ENCODE measurements at regions not wholly inside any gene's neighbourhood (a gene's known extent, or its start where the extent isn't known, plus 50 kb on each side); places are given as distances from the start of the nearest gene placed in this dataset.

GRCh38 chr3:102733791-102734563 is 299.2 kb downstream of the ZPLD1 start:
- ChIA-PET CTCF (interaction anchor here (1.4 kb wide), 1 partner anchor 11 kb away, joined by 3 read pairs; no protein-coding TSS in a partner anchor), POLR2A (no interaction called here)
- no peak for ATAC-seq
- intact Hi-C loops (cut with DNase I, micrococcal nuclease), result no loop called here
- Mint-ChIP-seq H3K4me3 (no peak overlapping the region), H3K36me3 (ENCODE audit: low read depth) (no peaks in the 10 kb centered on the region), H3K27ac (no peak overlapping the region), H3K9me3 (ENCODE audit: low read depth) (no peaks in the 10 kb centered on the region), H3K4me1 (no peaks in the 10 kb centered on the region), H3K27me3 (no peaks in the 10 kb centered on the region)
- DNase-seq, result no peak

- ChIA-PET CTCF (interaction anchor here (1.4 kb wide), 1 partner anchor 13 kb away, joined by 3 read pairs; no protein-coding TSS in a partner anchor), POLR2A (no interaction called here)
- Mint-ChIP-seq H3K4me3 (no peak overlapping the region), H3K36me3 (ENCODE audit: low read depth) (no peaks in the 10 kb centered on the region), H3K27ac (no peak overlapping the region), H3K4me1 (no peaks in the 10 kb centered on the region), H3K27me3 (no peaks in the 10 kb centered on the region), H3K9me3 (ENCODE audit: low read depth) (no peaks in the 10 kb centered on the region)
- DNase-seq (no peak), ATAC-seq (no peak)
- intact Hi-C loops (cut with DNase I, micrococcal nuclease), result no loop called here
Observed at GRCh38 chr3:102735311-102735710, 300.5 kb downstream of the ZPLD1 start.

- no peak for DNase-seq
- Mint-ChIP-seq H3K9me3 (ENCODE audit: low read depth) (no peaks in the 10 kb centered on the region), H3K36me3 (ENCODE audit: low read depth) (no peaks in the 10 kb centered on the region), H3K4me3 (no peak overlapping the region), H3K27me3 (no peaks in the 10 kb centered on the region), H3K4me1 (no peaks in the 10 kb centered on the region), H3K27ac (no peak overlapping the region)
- intact Hi-C loops (cut with DNase I, micrococcal nuclease), result no loop called here
- CTCF ChIA-PET, result no interaction called here
- POLR2A ChIA-PET, result no interaction called here
- ATAC-seq, result no peak
Observed at GRCh38 chr3:102736288-102736974, 301.6 kb downstream of the ZPLD1 start.

GRCh38 chr3:102736975-102737304 is 302.1 kb downstream of the ZPLD1 start:
- ChIA-PET POLR2A (no interaction called here), CTCF (interaction anchor here (1.0 kb wide), 1 partner anchor 63 kb away, joined by 4 read pairs; no protein-coding TSS in a partner anchor)
- Mint-ChIP-seq H3K4me1 (no peaks in the 10 kb centered on the region), H3K9me3 (ENCODE audit: low read depth) (no peaks in the 10 kb centered on the region), H3K36me3 (ENCODE audit: low read depth) (no peaks in the 10 kb centered on the region), H3K27me3 (no peaks in the 10 kb centered on the region), H3K4me3 (no peak overlapping the region), H3K27ac (no peak overlapping the region)
- ATAC-seq (no peak), DNase-seq (no peak)
- intact Hi-C loops (cut with DNase I, micrococcal nuclease), result no loop called here

GRCh38 chr3:102737353-102737752 is 302.5 kb downstream of the ZPLD1 start:
- ATAC-seq (no peak), DNase-seq (no peak)
- POLR2A ChIA-PET, result no interaction called here
- Mint-ChIP-seq H3K4me3 (no peak overlapping the region), H3K27me3 (no peaks in the 10 kb centered on the region), H3K27ac (no peak overlapping the region), H3K36me3 (ENCODE audit: low read depth) (no peaks in the 10 kb centered on the region), H3K4me1 (no peaks in the 10 kb centered on the region), H3K9me3 (ENCODE audit: low read depth) (no peaks in the 10 kb centered on the region)
- CTCF ChIA-PET, result interaction anchor here (1.0 kb wide), 1 partner anchor 64 kb away, joined by 4 read pairs; no protein-coding TSS in a partner anchor
- intact Hi-C loops (cut with DNase I, micrococcal nuclease), result no loop called here

- no peaks in the 10 kb centered on the region for H3K36me3 Mint-ChIP-seq (ENCODE audit: low read depth)
- H3K27ac Mint-ChIP-seq, result no peak overlapping the region
- no peak overlapping the region for H3K4me3 Mint-ChIP-seq
- intact Hi-C loops (cut with DNase I, micrococcal nuclease), result no loop called here
- peaks cover 2% of the 10 kb centered on the region for H3K27me3 Mint-ChIP-seq
- no peaks in the 10 kb centered on the region for H3K4me1 Mint-ChIP-seq
- no peak for ATAC-seq
- ChIA-PET POLR2A (no interaction called here), CTCF (no interaction called here)
- no peak for DNase-seq
- no peaks in the 10 kb centered on the region for H3K9me3 Mint-ChIP-seq (ENCODE audit: low read depth)
Observed at GRCh38 chr3:102741105-102741504, 306.3 kb downstream of the ZPLD1 start.

GRCh38 chr3:102741694-102742093 is 306.9 kb downstream of the ZPLD1 start:
- ChIA-PET CTCF (interaction anchor here (0.6 kb wide), 1 partner anchor 56 kb away, joined by 3 read pairs; no protein-coding TSS in a partner anchor), POLR2A (no interaction called here)
- Mint-ChIP-seq H3K9me3 (ENCODE audit: low read depth) (no peaks in the 10 kb centered on the region), H3K4me3 (no peak overlapping the region), H3K4me1 (no peaks in the 10 kb centered on the region), H3K36me3 (ENCODE audit: low read depth) (no peaks in the 10 kb centered on the region), H3K27ac (no peak overlapping the region), H3K27me3 (peaks cover 2% of the 10 kb centered on the region)
- no peak for ATAC-seq
- intact Hi-C loops (cut with DNase I, micrococcal nuclease), result no loop called here
- no peak for DNase-seq

GRCh38 chr3:102745881-102746280 is 311.1 kb downstream of the ZPLD1 start:
- no peak overlapping the region for H3K4me3 Mint-ChIP-seq
- peaks cover 2% of the 10 kb centered on the region for H3K27me3 Mint-ChIP-seq
- ATAC-seq (no peak), DNase-seq (no peak)
- POLR2A ChIA-PET, result no interaction called here
- no peaks in the 10 kb centered on the region for H3K9me3 Mint-ChIP-seq (ENCODE audit: low read depth)
- intact Hi-C loops (cut with DNase I, micrococcal nuclease), result no loop called here
- no peaks in the 10 kb centered on the region for H3K36me3 Mint-ChIP-seq (ENCODE audit: low read depth)
- CTCF ChIA-PET, result no interaction called here
- no peaks in the 10 kb centered on the region for H3K4me1 Mint-ChIP-seq
- no peak overlapping the region for H3K27ac Mint-ChIP-seq

- ChIA-PET POLR2A (no interaction called here), CTCF (no interaction called here)
- intact Hi-C loops (cut with DNase I, micrococcal nuclease), result no loop called here
- H3K9me3 Mint-ChIP-seq (ENCODE audit: low read depth), result no peaks in the 10 kb centered on the region
- ATAC-seq, result no peak
- H3K36me3 Mint-ChIP-seq (ENCODE audit: low read depth), result no peaks in the 10 kb centered on the region
- no peak overlapping the region for H3K27ac Mint-ChIP-seq
- no peak for DNase-seq
- no peak overlapping the region for H3K4me3 Mint-ChIP-seq
- peaks cover 2% of the 10 kb centered on the region for H3K27me3 Mint-ChIP-seq
- H3K4me1 Mint-ChIP-seq, result no peaks in the 10 kb centered on the region
Observed at GRCh38 chr3:102747611-102748010, 312.8 kb downstream of the ZPLD1 start.

- POLR2A ChIA-PET, result no interaction called here
- ATAC-seq, result no peak
- H3K27ac Mint-ChIP-seq, result no peak overlapping the region
- intact Hi-C loops (cut with DNase I, micrococcal nuclease), result no loop called here
- no peaks in the 10 kb centered on the region for H3K36me3 Mint-ChIP-seq (ENCODE audit: low read depth)
- no peak overlapping the region for H3K4me3 Mint-ChIP-seq
- no peaks in the 10 kb centered on the region for H3K9me3 Mint-ChIP-seq (ENCODE audit: low read depth)
- H3K4me1 Mint-ChIP-seq, result no peaks in the 10 kb centered on the region
- no peak for DNase-seq
- CTCF ChIA-PET, result no interaction called here
- H3K27me3 Mint-ChIP-seq, result no peaks in the 10 kb centered on the region
Observed at GRCh38 chr3:102748646-102749045, 313.8 kb downstream of the ZPLD1 start.

- Mint-ChIP-seq H3K27ac (no peak overlapping the region), H3K9me3 (ENCODE audit: low read depth) (no peaks in the 10 kb centered on the region)
Observed at GRCh38 chr3:102750322-102750721, 315.5 kb downstream of the ZPLD1 start.

GRCh38 chr3:102753901-102754300 is 319.1 kb downstream of the ZPLD1 start:
- Mint-ChIP-seq H3K4me1 (no peaks in the 10 kb centered on the region), H3K27ac (no peak overlapping the region), H3K9me3 (ENCODE audit: low read depth) (no peaks in the 10 kb centered on the region), H3K4me3 (no peak overlapping the region), H3K27me3 (no peaks in the 10 kb centered on the region), H3K36me3 (ENCODE audit: low read depth) (no peaks in the 10 kb centered on the region)
- DNase-seq (no peak), ATAC-seq (no peak)
- ChIA-PET CTCF (interaction anchor here (0.6 to 0.7 kb wide), 2 partner anchors 26 to 87 kb away, joined by 3 read pairs; no protein-coding TSS in a partner anchor), POLR2A (no interaction called here)
- intact Hi-C loops (cut with DNase I, micrococcal nuclease), result no loop called here

More at GRCh38 chr3:102750322-102750721, 315.5 kb downstream of the ZPLD1 start:
- H3K4me1 Mint-ChIP-seq, result no peaks in the 10 kb centered on the region
- intact Hi-C loops (cut with DNase I, micrococcal nuclease), result no loop called here
- no peak overlapping the region for H3K4me3 Mint-ChIP-seq
- DNase-seq (no peak), ATAC-seq (no peak)
- H3K36me3 Mint-ChIP-seq (ENCODE audit: low read depth), result no peaks in the 10 kb centered on the region
- no peaks in the 10 kb centered on the region for H3K27me3 Mint-ChIP-seq
- POLR2A ChIA-PET, result no interaction called here
- CTCF ChIA-PET, result no interaction called here
